K562 (cell line): ENCODE measurements at regions not wholly inside any gene's neighbourhood (a gene's known extent, or its start where the extent isn't known, plus 50 kb on each side); places are given as distances from the start of the nearest gene placed in this dataset.

Source experiments
- ATAC-seq: fragments of 200-7000 bp; cut with Tn5 transposase; 3 replicates; pipeline ENCODE4 v1.9.1; 2020; ENCODE audit warnings: moderate library complexity
- BruUV-seq: library from RNA; stranded (reverse); fragments of 400-500 nt; replicated peaks from 2 replicates; lab custom pipeline; 2021; lab: Mats Ljungman, UMichigan
- CTCF ChIA-PET: fragments of 300-600 bp; formaldehyde crosslinking; extraction: SDS; loops from one replicate; lab custom pipeline; 2021; ENCODE audit warnings: low intra/inter-chr PET ratio; lab: Yijun Ruan, JAX
- POLR2A ChIA-PET: fragments of 300-600, 350-650 bp; sonication (Branson Sonifier 250); formaldehyde crosslinking; extraction: SDS; loops from one replicate; lab custom pipeline; 2021; ENCODE audit warnings: antibody characterized with exemption, inconsistent platforms; lab: Yijun Ruan, JAX
- DNase-seq, 4 experiments: peaks; one replicate each; pipeline versions ENCODE4 v3.0.0 to v3.0.0-alpha.2; 2011 to 2018; ENCODE audit warnings: low spot score in 3 of 4, mixed read lengths in 3 of 4; ENCODE audit errors: extremely low read depth in 1 of 4
- FAIRE-seq: peaks from 2 replicates; lab custom pipeline; 2011; peaks lifted over from hg19 to GRCh38; lab: Jason Lieb, UNC
- H2AFZ ChIP-seq: 2 replicates; pipeline ENCODE4 v1.6.0; 2011; ENCODE audit warnings: low read depth, low read length, control low read depth, inconsistent platforms
- H3K27ac ChIP-seq: fragments of 200-600 bp; 3 replicates; pipeline ENCODE4 v1.8.0; 2011; ENCODE audit warnings: low read depth, mild to moderate bottlenecking, control low read depth, inconsistent platforms, low read length, moderate library complexity, mixed read lengths; ENCODE audit errors: extremely low read depth
- H3K27me3 ChIP-seq, 2 experiments: fragments of 300-600 bp in 1 of 2; 2 replicates in 1 of 2; 3 replicates in 1 of 2; pipeline versions ENCODE4 v1.6.0 to v1.8.0; 2011; ENCODE audit warnings: inconsistent platforms in 2 of 2, low read length in 2 of 2, mild to moderate bottlenecking in 1 of 2, mixed read lengths in 1 of 2, moderate library complexity in 1 of 2; ENCODE audit not compliant: control insufficient read depth in 2 of 2, insufficient read depth in 2 of 2
- H3K36me3 ChIP-seq: fragments of 300-600 bp; 3 replicates; pipeline ENCODE4 v1.8.0; 2011; ENCODE audit warnings: mild to moderate bottlenecking, low read length, inconsistent platforms; ENCODE audit not compliant: control insufficient read depth, insufficient read depth
- H3K4me1 ChIP-seq, 2 experiments: fragments of 200-600 bp in 1 of 2; replicated peaks in 1 of 2; 2 replicates in 1 of 2; 3 replicates in 1 of 2; pipeline versions ENCODE4 v1.5.1 to v1.8.0; 2011; ENCODE audit warnings: inconsistent platforms in 2 of 2, low read length in 2 of 2, mild to moderate bottlenecking in 1 of 2, mixed read lengths in 1 of 2, moderate library complexity in 1 of 2; ENCODE audit not compliant: control insufficient read depth in 2 of 2, insufficient read depth in 2 of 2
- H3K4me2 ChIP-seq: 2 replicates; pipeline ENCODE4 v1.6.1; 2011; ENCODE audit warnings: low read length, control low read depth, inconsistent platforms, mixed read lengths; ENCODE audit not compliant: insufficient read depth
- H3K4me3 ChIP-seq: fragments of 200-600 bp; sonication (generic), shearing (Covaris generic); 2 replicates; pipeline ENCODE4 v1.5.1; 2016; ENCODE audit warnings: control low read depth, inconsistent platforms
- H3K79me2 ChIP-seq: fragments of 200-600 bp; 3 replicates; pipeline ENCODE4 v1.8.0; 2011; ENCODE audit warnings: low read length, inconsistent platforms; ENCODE audit not compliant: control insufficient read depth, insufficient read depth
- H3K9ac ChIP-seq, 2 experiments: 2 replicates each; pipeline versions ENCODE4 v1.6.0 to v1.6.1; 2011; ENCODE audit warnings: low read depth in 2 of 2, low read length in 2 of 2, control low read depth in 1 of 2, inconsistent platforms in 1 of 2, mild to moderate bottlenecking in 1 of 2, mixed read lengths in 1 of 2; ENCODE audit not compliant: insufficient read depth in 1 of 2
- H3K9me1 ChIP-seq: one replicate; pipeline ENCODE4 v1.6.0; 2011; ENCODE audit warnings: inconsistent platforms, mild to moderate bottlenecking, low read length, moderate library complexity; ENCODE audit not compliant: control insufficient read depth, insufficient read depth
- H3K9me3 ChIP-seq: replicated peaks from 2 replicates; pipeline ENCODE4 v1.5.1; 2011; ENCODE audit warnings: low read depth, low read length, inconsistent platforms; ENCODE audit not compliant: control insufficient read depth, insufficient read depth
- H4K20me1 ChIP-seq: replicated peaks from 2 replicates; pipeline ENCODE4 v1.6.1; 2011; ENCODE audit warnings: low read length, inconsistent platforms, mixed read lengths; ENCODE audit not compliant: control insufficient read depth, insufficient read depth
- BCL6 ChIP-seq: fragments of 250-450 bp; sonication (Bioruptor Pico); IDR thresholded peaks from 2 replicates; pipeline ENCODE4 v1.4.0; 2020
- CBFA2T3 ChIP-seq: fragments of 450-650 bp; IDR thresholded peaks from 2 replicates; pipeline ENCODE4 v1.6.1; 2017
- CTBP1 ChIP-seq: fragments of 450-650 bp; IDR thresholded peaks from 2 replicates; pipeline ENCODE4 v1.6.1; 2016; ENCODE audit warnings: borderline replicate concordance
- FOXK1 ChIP-seq: sonication (generic); formaldehyde crosslinking; IDR thresholded peaks from 2 replicates; pipeline ENCODE4 v1.8.0; 2022; ENCODE audit warnings: missing genetic modification reagents, mild to moderate bottlenecking, borderline replicate concordance
- ILK ChIP-seq: fragments of 450-650 bp; IDR thresholded peaks from 2 replicates; pipeline ENCODE4 v1.6.1; 2016; ENCODE audit warnings: missing genetic modification characterization, low read depth, mild to moderate bottlenecking, missing compliant biosample characterization, moderate library complexity, borderline replicate concordance
- MAFG ChIP-seq: fragments of 450-650 bp; conservative IDR thresholded peaks from 2 replicates; pipeline ENCODE4 v1.6.1; 2016; ENCODE audit warnings: missing genetic modification characterization, missing compliant biosample characterization
- MTA3 ChIP-seq: fragments of 450-650 bp; formaldehyde crosslinking; IDR thresholded peaks from 2 replicates; pipeline ENCODE4 v1.6.1; 2017; ENCODE audit warnings: mild to moderate bottlenecking, borderline replicate concordance
- POLR2A ChIP-seq: fragments of 450-650 bp; conservative IDR thresholded peaks from 2 replicates; pipeline ENCODE4 v1.6.1; 2016
- TAF1 ChIP-seq: IDR thresholded peaks from 2 replicates; pipeline ENCODE4 v1.6.1; 2011; ENCODE audit warnings: mild to moderate bottlenecking, low read length, moderate library complexity; ENCODE audit not compliant: insufficient read depth, control insufficient read depth, severe bottlenecking; ENCODE audit errors: extremely low read depth
- ZNF253 ChIP-seq: fragments of 250-450 bp; sonication (Bioruptor Pico); conservative IDR thresholded peaks from 2 replicates; pipeline ENCODE4 v1.6.1; 2021; ENCODE audit warnings: mild to moderate bottlenecking
- ZNF263 ChIP-seq: sonication (generic); formaldehyde crosslinking; IDR thresholded peaks from 2 replicates; pipeline ENCODE4 v1.8.0; 2022; ENCODE audit warnings: mild to moderate bottlenecking, missing genetic modification reagents, borderline replicate concordance
- ZNF507 ChIP-seq: conservative IDR thresholded peaks from 2 replicates; pipeline ENCODE4 v1.6.1; 2017; ENCODE audit warnings: missing genetic modification characterization, missing compliant biosample characterization
- WGBS: fragments of 100-300 bp; shearing (Covaris generic); methylation state at CpG from one replicate; pipeline ENCODE4 v1.1.6; 2016; ENCODE audit warnings: low coverage, mixed read lengths; ENCODE audit not compliant: insufficient coverage; ENCODE audit errors: missing lambda C conversion rate; 5-methylcytosine and 5-hydroxymethylcytosine counted together
- in situ Hi-C: fragments of 300-500 bp; cut with MboI; formaldehyde crosslinking; loops from 4 replicates; pipeline ENCODE4 v1.15.0; 2018; ENCODE audit warnings: inconsistent platforms, mixed read lengths
- intact Hi-C: fragments of 100-400 bp; cut with micrococcal nuclease; formaldehyde crosslinking; loops from 2 replicates; pipeline ENCODE4 v1.14.2; 2022
- TF ChIP-seq, protein P1 (sequence below): IDR thresholded peaks from 2 replicates; pipeline ENCODE4 v1.6.1; 2014; ENCODE audit warnings: antibody characterized with exemption
- TF ChIP-seq, protein P2 (sequence below): sonication (generic); formaldehyde crosslinking; IDR thresholded peaks from 2 replicates; pipeline ENCODE4 v1.8.0; 2023; ENCODE audit warnings: mild to moderate bottlenecking, missing genetic modification reagents
- TF ChIP-seq, protein P3 (sequence below), 2 experiments: fragments of 450-650 bp; conservative IDR thresholded peaks; 2 replicates each; pipeline ENCODE4 v1.6.1; 2017; ENCODE audit warnings: mild to moderate bottlenecking in 2 of 2, moderate library complexity in 2 of 2

DNA sequence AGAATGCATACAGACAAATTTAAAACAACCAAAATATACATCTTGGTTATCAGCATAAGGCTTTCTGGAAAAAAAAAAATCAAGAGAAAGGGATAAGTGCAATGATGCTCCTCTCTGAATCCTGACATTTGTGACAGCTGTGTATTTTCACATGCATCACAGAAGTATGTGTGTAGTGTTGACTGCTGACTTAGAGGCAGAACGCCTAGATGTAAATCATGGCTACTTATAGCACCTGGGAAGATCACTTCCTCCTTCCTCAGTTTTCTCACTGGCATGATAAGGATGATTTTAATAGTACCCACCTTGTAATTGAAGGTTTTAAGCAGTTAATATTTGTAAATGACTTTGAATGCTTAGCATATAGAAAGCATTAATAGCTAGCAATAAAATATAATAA is 112.5 kb downstream of the MRPL39 start:
- 0% methylated on average over 1 of the region's 1 CpG for WGBS
- CTCF ChIA-PET = no interaction called here
- H3K9me1 ChIP-seq = no peaks in the 10 kb centered on the region
- no peak overlapping the region for H3K4me2 ChIP-seq
- no peak for ATAC-seq
- H3K9ac ChIP-seq = no peak overlapping the region
- no peak for DNase-seq
- in situ Hi-C loops = no loop called here
- H3K4me1 ChIP-seq = no peaks in the 10 kb centered on the region
- H3K79me2 ChIP-seq = no peaks in the 10 kb centered on the region
- H4K20me1 ChIP-seq = no peaks in the 10 kb centered on the region
- no peaks in the 10 kb centered on the region for H3K27me3 ChIP-seq
- POLR2A ChIA-PET = no interaction called here
- no peaks in the 10 kb centered on the region; the same call in 1 of the 2 replicates for H3K9me3 ChIP-seq
- no peak overlapping the region for H2AFZ ChIP-seq
- H3K4me3 ChIP-seq = no peak overlapping the region
- no TSS peak for BruUV-seq
- no peaks in the 10 kb centered on the region for H3K36me3 ChIP-seq
- intact Hi-C loops = no loop called here
- H3K27ac ChIP-seq = no peak overlapping the region
- FAIRE-seq = no peak
- TF ChIP-seq CBFA2T3 (no peak), CTBP1 (no peak), BCL6 (CRISPR knock-in tag) (no peak), POLR2A (no peak), ZNF507 (tag) (no peak), MTA3 (no peak), ZNF263 (no peak), MAFG (tag) (no peak), TAF1 (no peak), ILK (tag) (no peak), ZNF253 (CRISPR knock-in tag) (no peak), FOXK1 (CRISPR knock-in tag) (no peak)
- TF ChIP-seq, protein P1, sequence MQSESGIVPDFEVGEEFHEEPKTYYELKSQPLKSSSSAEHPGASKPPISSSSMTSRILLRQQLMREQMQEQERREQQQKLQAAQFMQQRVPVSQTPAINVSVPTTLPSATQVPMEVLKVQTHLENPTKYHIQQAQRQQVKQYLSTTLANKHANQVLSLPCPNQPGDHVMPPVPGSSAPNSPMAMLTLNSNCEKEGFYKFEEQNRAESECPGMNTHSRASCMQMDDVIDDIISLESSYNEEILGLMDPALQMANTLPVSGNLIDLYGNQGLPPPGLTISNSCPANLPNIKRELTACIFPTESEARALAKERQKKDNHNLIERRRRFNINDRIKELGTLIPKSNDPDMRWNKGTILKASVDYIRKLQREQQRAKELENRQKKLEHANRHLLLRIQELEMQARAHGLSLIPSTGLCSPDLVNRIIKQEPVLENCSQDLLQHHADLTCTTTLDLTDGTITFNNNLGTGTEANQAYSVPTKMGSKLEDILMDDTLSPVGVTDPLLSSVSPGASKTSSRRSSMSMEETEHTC = no peak
- TF ChIP-seq, protein P2, sequence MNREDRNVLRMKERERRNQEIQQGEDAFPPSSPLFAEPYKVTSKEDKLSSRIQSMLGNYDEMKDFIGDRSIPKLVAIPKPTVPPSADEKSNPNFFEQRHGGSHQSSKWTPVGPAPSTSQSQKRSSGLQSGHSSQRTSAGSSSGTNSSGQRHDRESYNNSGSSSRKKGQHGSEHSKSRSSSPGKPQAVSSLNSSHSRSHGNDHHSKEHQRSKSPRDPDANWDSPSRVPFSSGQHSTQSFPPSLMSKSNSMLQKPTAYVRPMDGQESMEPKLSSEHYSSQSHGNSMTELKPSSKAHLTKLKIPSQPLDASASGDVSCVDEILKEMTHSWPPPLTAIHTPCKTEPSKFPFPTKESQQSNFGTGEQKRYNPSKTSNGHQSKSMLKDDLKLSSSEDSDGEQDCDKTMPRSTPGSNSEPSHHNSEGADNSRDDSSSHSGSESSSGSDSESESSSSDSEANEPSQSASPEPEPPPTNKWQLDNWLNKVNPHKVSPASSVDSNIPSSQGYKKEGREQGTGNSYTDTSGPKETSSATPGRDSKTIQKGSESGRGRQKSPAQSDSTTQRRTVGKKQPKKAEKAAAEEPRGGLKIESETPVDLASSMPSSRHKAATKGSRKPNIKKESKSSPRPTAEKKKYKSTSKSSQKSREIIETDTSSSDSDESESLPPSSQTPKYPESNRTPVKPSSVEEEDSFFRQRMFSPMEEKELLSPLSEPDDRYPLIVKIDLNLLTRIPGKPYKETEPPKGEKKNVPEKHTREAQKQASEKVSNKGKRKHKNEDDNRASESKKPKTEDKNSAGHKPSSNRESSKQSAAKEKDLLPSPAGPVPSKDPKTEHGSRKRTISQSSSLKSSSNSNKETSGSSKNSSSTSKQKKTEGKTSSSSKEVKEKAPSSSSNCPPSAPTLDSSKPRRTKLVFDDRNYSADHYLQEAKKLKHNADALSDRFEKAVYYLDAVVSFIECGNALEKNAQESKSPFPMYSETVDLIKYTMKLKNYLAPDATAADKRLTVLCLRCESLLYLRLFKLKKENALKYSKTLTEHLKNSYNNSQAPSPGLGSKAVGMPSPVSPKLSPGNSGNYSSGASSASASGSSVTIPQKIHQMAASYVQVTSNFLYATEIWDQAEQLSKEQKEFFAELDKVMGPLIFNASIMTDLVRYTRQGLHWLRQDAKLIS (CRISPR knock-in tag) = no peak
- TF ChIP-seq, protein P3, sequence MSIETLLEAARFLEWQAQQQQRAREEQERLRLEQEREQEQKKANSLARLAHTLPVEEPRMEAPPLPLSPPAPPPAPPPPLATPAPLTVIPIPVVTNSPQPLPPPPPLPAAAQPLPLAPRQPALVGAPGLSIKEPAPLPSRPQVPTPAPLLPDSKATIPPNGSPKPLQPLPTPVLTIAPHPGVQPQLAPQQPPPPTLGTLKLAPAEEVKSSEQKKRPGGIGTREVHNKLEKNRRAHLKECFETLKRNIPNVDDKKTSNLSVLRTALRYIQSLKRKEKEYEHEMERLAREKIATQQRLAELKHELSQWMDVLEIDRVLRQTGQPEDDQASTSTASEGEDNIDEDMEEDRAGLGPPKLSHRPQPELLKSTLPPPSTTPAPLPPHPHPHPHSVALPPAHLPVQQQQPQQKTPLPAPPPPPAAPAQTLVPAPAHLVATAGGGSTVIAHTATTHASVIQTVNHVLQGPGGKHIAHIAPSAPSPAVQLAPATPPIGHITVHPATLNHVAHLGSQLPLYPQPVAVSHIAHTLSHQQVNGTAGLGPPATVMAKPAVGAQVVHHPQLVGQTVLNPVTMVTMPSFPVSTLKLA (conservative IDR thresholded peaks at IDR 0.05) = no peak
